A172 (cell line): ENCODE measurements at regions not wholly inside any gene's neighbourhood (a gene's known extent, or its start where the extent isn't known, plus 50 kb on each side); places are given as distances from the start of the nearest gene placed in this dataset.

ENCODE experiments used
- DNase-seq: peaks from one replicate; pipeline ENCODE4 v3.0.0-alpha.2; 2015; ENCODE audit warnings: low spot score

DNA sequence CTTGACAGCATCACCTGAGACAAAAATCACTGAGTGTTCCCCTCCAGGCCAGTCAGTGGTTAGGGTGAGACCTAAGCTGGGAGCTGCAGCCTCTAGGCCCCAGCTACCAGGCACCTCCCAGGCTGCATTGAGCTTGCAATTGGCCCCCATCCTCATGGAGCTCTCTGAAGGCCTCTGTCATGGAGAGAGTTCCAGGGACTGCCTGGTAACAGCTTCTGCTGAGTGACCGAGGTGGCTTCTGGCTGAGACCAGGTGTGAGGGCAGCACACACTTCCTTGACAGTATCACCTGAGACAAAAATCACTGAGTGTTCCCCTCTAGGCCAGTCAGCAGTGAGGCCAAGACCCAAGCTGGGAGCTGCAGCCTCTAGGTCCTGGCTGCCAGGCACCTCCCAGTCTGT is 283.0 kb downstream of the SMOC2 start:
- no peak for DNase-seq

GRCh38 chr6:168722397-168722796 is 281.4 kb downstream of the SMOC2 start:
- DNase-seq, result no peak

- no peak for DNase-seq
Measured at GRCh38 chr6:168721571-168721970, 280.6 kb downstream of the SMOC2 start.

- DNase-seq, result no peak
Measured at GRCh38 chr6:168719901-168720300, 278.9 kb downstream of the SMOC2 start.

DNA sequence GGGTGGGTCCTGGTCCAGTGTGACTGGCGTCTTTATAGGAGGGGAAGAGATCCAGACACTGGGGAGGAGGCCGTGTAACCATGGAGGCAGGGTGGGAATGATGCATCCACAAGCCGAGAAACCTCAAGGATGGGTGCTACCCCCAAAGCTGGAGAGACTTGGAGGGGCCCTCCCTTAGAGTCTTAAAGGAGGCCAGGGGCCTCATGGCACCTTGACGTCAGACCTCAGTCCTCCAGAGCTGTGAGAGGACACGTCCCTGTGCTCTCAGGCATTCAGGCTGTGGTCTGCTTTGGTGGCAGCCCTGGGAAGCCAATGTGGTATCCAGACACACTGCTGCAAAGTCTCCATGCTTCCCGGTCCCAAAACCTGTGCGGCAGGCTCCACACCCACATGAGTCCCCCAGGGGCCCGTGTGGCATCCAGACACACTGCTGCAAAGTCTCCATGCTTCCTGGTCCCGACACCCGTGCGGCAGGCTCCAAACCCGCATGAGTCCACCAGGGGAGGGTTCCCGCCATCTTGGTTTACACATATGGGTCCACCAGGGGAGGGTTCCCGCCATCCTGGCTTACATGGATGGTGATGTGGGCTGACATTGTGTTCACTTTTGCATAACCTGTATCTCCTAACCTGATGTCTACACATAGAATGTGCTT is 278.0 kb downstream of the SMOC2 start:
- no peak for DNase-seq
